IMR-90 (cell line): ENCODE measurements at regions not wholly inside any gene's neighbourhood (a gene's known extent, or its start where the extent isn't known, plus 50 kb on each side); places are given as distances from the start of the nearest gene placed in this dataset.

Source experiments
- ATAC-seq: fragments of 200-7000 bp; cut with Tn5 transposase; 2 replicates; pipeline ENCODE4 v1.9.1; 2020; ENCODE audit warnings: low read depth, mild to moderate bottlenecking, moderate library complexity
- BruUV-seq: library from RNA; stranded (reverse); fragments of 400-500 nt; replicated peaks from 2 replicates; lab custom pipeline; 2021; lab: Mats Ljungman, UMichigan
- CTCF ChIA-PET: fragments of 300-600 bp; formaldehyde crosslinking; extraction: SDS; loops from one replicate; lab custom pipeline; 2021; ENCODE audit warnings: antibody characterized with exemption; lab: Yijun Ruan, JAX
- POLR2A ChIA-PET: fragments of 300-600 bp; sonication (Branson Sonifier 250); formaldehyde crosslinking; loops from one replicate; lab custom pipeline; 2022; ENCODE audit warnings: antibody characterized with exemption; ENCODE audit not compliant: unreplicated experiment; lab: Charles Lee
- DNase-seq: peaks from one replicate; pipeline ENCODE4 v3.0.0; 2013
- H2AFZ ChIP-seq: replicated peaks from 2 replicates; pipeline ENCODE3; 2013; ENCODE audit warnings: low read length, mild to moderate bottlenecking; ENCODE audit not compliant: poor library complexity
- H2AK5ac ChIP-seq: 2 replicates; pipeline ENCODE4 v1.6.1; 2013; ENCODE audit warnings: low read depth, low read length, inconsistent platforms
- H2AK9ac ChIP-seq: replicated peaks from 2 replicates; pipeline ENCODE3; 2013; ENCODE audit warnings: mild to moderate bottlenecking, low read depth, low read length, moderate library complexity; ENCODE audit not compliant: poor library complexity
- H2BK120ac ChIP-seq: 2 replicates; pipeline ENCODE4 v1.6.1; 2013; ENCODE audit warnings: low read depth, low read length, inconsistent platforms
- H2BK15ac ChIP-seq: 3 replicates; pipeline ENCODE4 v1.6.1; 2013; ENCODE audit warnings: low read depth, low read length, inconsistent platforms
- H2BK20ac ChIP-seq: 2 replicates; pipeline ENCODE4 v1.6.1; 2013; ENCODE audit warnings: low read depth, mild to moderate bottlenecking, inconsistent platforms, low read length, moderate library complexity
- H2BK5ac ChIP-seq: 2 replicates; pipeline ENCODE4 v1.6.1; 2013; ENCODE audit warnings: mild to moderate bottlenecking, low read depth, low read length, inconsistent platforms; ENCODE audit not compliant: poor library complexity, severe bottlenecking
- H3K14ac ChIP-seq: replicated peaks from 2 replicates; pipeline ENCODE4 v1.6.1; 2013; ENCODE audit warnings: low read depth, low read length, inconsistent platforms
- H3K18ac ChIP-seq: 2 replicates; pipeline ENCODE4 v1.6.1; 2013; ENCODE audit warnings: low read depth, low read length, control low read depth
- H3K23ac ChIP-seq: 2 replicates; pipeline ENCODE4 v1.6.1; 2013; ENCODE audit warnings: low read depth, low read length, inconsistent platforms
- H3K27ac ChIP-seq: 2 replicates; pipeline ENCODE4 v1.5.1; 2013; ENCODE audit warnings: mild to moderate bottlenecking, control low read depth, low read length; ENCODE audit not compliant: insufficient read depth
- H3K27me3 ChIP-seq: 2 replicates; pipeline ENCODE4 v1.6.1; 2013; ENCODE audit warnings: low read length; ENCODE audit not compliant: control insufficient read depth, insufficient read depth
- H3K36me3 ChIP-seq: 2 replicates; pipeline ENCODE4 v1.6.1; 2013; ENCODE audit warnings: low read length, mixed read lengths; ENCODE audit not compliant: control insufficient read depth, insufficient read depth
- H3K4ac ChIP-seq: 2 replicates; pipeline ENCODE4 v1.6.1; 2013; ENCODE audit warnings: low read depth, low read length, inconsistent platforms
- H3K4me1 ChIP-seq: 2 replicates; pipeline ENCODE4 v1.6.1; 2013; ENCODE audit warnings: low read length, mixed read lengths; ENCODE audit not compliant: control insufficient read depth, insufficient read depth
- H3K4me2 ChIP-seq: 2 replicates; pipeline ENCODE4 v1.6.1; 2013; ENCODE audit warnings: low read depth, mild to moderate bottlenecking, control low read depth, low read length, moderate library complexity
- H3K4me3 ChIP-seq: 2 replicates; pipeline ENCODE4 v1.5.1; 2013; ENCODE audit warnings: low read depth, mild to moderate bottlenecking, control low read depth, low read length, moderate library complexity; ENCODE audit not compliant: insufficient read depth
- H3K56ac ChIP-seq: 2 replicates; pipeline ENCODE4 v1.6.1; 2013; ENCODE audit warnings: low read length, inconsistent platforms; ENCODE audit not compliant: insufficient read depth; ENCODE audit errors: extremely low read depth
- H3K79me1 ChIP-seq, 2 experiments: 2 replicates each; pipeline ENCODE4 v1.6.1; 2013; ENCODE audit warnings: low read length in 2 of 2, inconsistent platforms in 1 of 2, low read depth in 1 of 2
- H3K9ac ChIP-seq: 2 replicates; pipeline ENCODE4 v1.6.1; 2013; ENCODE audit warnings: low read depth, low read length, control low read depth
- H3K9me1 ChIP-seq: 2 replicates; pipeline ENCODE4 v1.6.1; 2013; ENCODE audit warnings: low read length, inconsistent platforms; ENCODE audit not compliant: insufficient read depth
- H3K9me3 ChIP-seq: 2 replicates; pipeline ENCODE4 v1.6.1; 2013; ENCODE audit warnings: low read length; ENCODE audit not compliant: control insufficient read depth, insufficient read depth
- H4K20me1 ChIP-seq: 2 replicates; pipeline ENCODE4 v1.6.1; 2013; ENCODE audit warnings: low read length, inconsistent platforms; ENCODE audit not compliant: insufficient read depth
- H4K5ac ChIP-seq: 2 replicates; pipeline ENCODE4 v1.6.1; 2013; ENCODE audit warnings: mild to moderate bottlenecking, low read depth, low read length, control low read depth
- H4K8ac ChIP-seq, 2 experiments: 2 replicates each; pipeline ENCODE4 v1.6.1; 2013; ENCODE audit warnings: low read depth in 2 of 2, low read length in 2 of 2, control low read depth in 1 of 2, inconsistent platforms in 1 of 2
- H4K91ac ChIP-seq: 2 replicates; pipeline ENCODE4 v1.6.1; 2013; ENCODE audit warnings: low read depth, low read length, inconsistent platforms; ENCODE audit not compliant: insufficient read depth
- CEBPB ChIP-seq: IDR thresholded peaks from 2 replicates; pipeline ENCODE4 v1.6.1; 2012; ENCODE audit warnings: low read depth, low read length, improper control_type of control experiment
- MAZ ChIP-seq: IDR thresholded peaks from 2 replicates; pipeline ENCODE4 v1.6.1; 2012; ENCODE audit warnings: low read depth, mild to moderate bottlenecking, low read length, improper control_type of control experiment, moderate library complexity, borderline replicate concordance
- MXI1 ChIP-seq: IDR thresholded peaks from 2 replicates; pipeline ENCODE4 v1.6.1; 2012; ENCODE audit warnings: low read depth, mild to moderate bottlenecking, low read length, moderate library complexity, borderline replicate concordance
- POLR2A ChIP-seq: IDR thresholded peaks from 2 replicates; pipeline ENCODE4 v1.6.1; 2012; ENCODE audit warnings: mild to moderate bottlenecking, low read depth, low read length
- WGBS, 2 experiments: methylation state at CpG; one replicate each; pipeline versions ENCODE4 v1.1.5 to v1.1.7; 2013; ENCODE audit warnings: missing lambda C conversion rate in 2 of 2; ENCODE audit not compliant: insufficient read length in 1 of 2; ENCODE audit errors: extremely low coverage in 2 of 2; 5-methylcytosine and 5-hydroxymethylcytosine counted together
- dilution Hi-C: fragments of 300-500 bp; cut with HindIII; formaldehyde crosslinking; loops from one replicate; pipeline ENCODE4 v1.14.3; 2018; ENCODE audit warnings: low sequenced_read_pairs; ENCODE audit not compliant: unreplicated experiment
- in situ Hi-C: fragments of 300-500 bp; cut with MboI; formaldehyde crosslinking; loops from 3 replicates; pipeline ENCODE4 v1.14.3; 2019; ENCODE audit warnings: low sequenced_read_pairs, inconsistent platforms, mixed read lengths
- intact Hi-C: fragments of 100-400 bp; cut with micrococcal nuclease; formaldehyde crosslinking; loops from 2 replicates; pipeline ENCODE4 v1.10.0; 2022

GRCh38 chr2:136637402-136637801 lies 127.9 kb upstream of the THSD7B start:
- Histone ChIP-seq H3K36me3 (no peaks in the 10 kb centered on the region), H2AK5ac (no peak overlapping the region), H2AFZ (no peak overlapping the region), H4K5ac (no peak overlapping the region), H2AK9ac (no peak overlapping the region), H3K27me3 (no peaks in the 10 kb centered on the region), H2BK20ac (no peak overlapping the region), H2BK15ac (no peak overlapping the region), H3K56ac (no peak overlapping the region), H3K18ac (no peak overlapping the region), H3K79me1 (no peaks in the 10 kb centered on the region), H3K9me1 (no peaks in the 10 kb centered on the region), H2BK5ac (no peak overlapping the region), H2BK120ac (no peak overlapping the region), H4K8ac (no peak overlapping the region), H3K4me2 (no peak overlapping the region), H3K4ac (no peak overlapping the region), H3K4me1 (no peaks in the 10 kb centered on the region), H4K20me1 (no peaks in the 10 kb centered on the region), H3K14ac (no peak overlapping the region), H3K4me3 (no peak overlapping the region), H3K23ac (no peak overlapping the region), H3K9me3 (peaks cover 15% of the 10 kb centered on the region), H3K27ac (no peak overlapping the region), H3K9ac (no peak overlapping the region), H4K91ac (no peak overlapping the region)
- intact Hi-C loops, result no loop called here
- no peak for TF ChIP-seq MAZ
- no peak for TF ChIP-seq POLR2A
- TF ChIP-seq MXI1, result no peak
- TF ChIP-seq CEBPB, result no peak
- no CpG with 5 or more reads among the region's 2 CpGs for WGBS, 2 experiments
- POLR2A ChIA-PET, result no interaction called here
- CTCF ChIA-PET, result no interaction called here
- ATAC-seq (no peak), DNase-seq (no peak)
- in situ Hi-C loops, result no loop called here
- dilution Hi-C loops, result no loop called here
- BruUV-seq, result no TSS peak
